ENCODE measurements at regions not wholly inside any gene's neighbourhood (a gene's known extent, or its start where the extent isn't known, plus 50 kb on each side); places are given as distances from the start of the nearest gene placed in this dataset.

- TF ChIP-seq, protein P1, sequence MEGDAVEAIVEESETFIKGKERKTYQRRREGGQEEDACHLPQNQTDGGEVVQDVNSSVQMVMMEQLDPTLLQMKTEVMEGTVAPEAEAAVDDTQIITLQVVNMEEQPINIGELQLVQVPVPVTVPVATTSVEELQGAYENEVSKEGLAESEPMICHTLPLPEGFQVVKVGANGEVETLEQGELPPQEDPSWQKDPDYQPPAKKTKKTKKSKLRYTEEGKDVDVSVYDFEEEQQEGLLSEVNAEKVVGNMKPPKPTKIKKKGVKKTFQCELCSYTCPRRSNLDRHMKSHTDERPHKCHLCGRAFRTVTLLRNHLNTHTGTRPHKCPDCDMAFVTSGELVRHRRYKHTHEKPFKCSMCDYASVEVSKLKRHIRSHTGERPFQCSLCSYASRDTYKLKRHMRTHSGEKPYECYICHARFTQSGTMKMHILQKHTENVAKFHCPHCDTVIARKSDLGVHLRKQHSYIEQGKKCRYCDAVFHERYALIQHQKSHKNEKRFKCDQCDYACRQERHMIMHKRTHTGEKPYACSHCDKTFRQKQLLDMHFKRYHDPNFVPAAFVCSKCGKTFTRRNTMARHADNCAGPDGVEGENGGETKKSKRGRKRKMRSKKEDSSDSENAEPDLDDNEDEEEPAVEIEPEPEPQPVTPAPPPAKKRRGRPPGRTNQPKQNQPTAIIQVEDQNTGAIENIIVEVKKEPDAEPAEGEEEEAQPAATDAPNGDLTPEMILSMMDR (conservative IDR thresholded peaks at IDR 0.05 in 1 of 2, IDR thresholded peaks at IDR 0.05 in 1 of 2; ENCODE audit: low read depth in 1 of 2, low read length in 2 of 2), result no peak
- TF ChIP-seq EZH2 (IDR thresholded peaks at IDR 0.05; ENCODE audit: low read length, missing control alignments), result no peak
Measured at GRCh38 chr7:125491137-125491536, 561.5 kb upstream of the POT1 start.

Measured in fibroblast of lung (primary cell).